Activated T-cell treated with anti-CD3 and anti-CD28 coated beads for 4 hours (primary cell): ENCODE measurements at regions not wholly inside any gene's neighbourhood (a gene's known extent, or its start where the extent isn't known, plus 50 kb on each side); places are given as distances from the start of the nearest gene placed in this dataset.

ENCODE experiments used
- DNase-seq: peaks from one replicate; pipeline ENCODE4 v3.0.0-alpha.2; 2020

GRCh38 chr20:48433178-48433577 lies 394.6 kb downstream of the PREX1 start:
- no peak for DNase-seq

GRCh38 chr20:48432494-48432832 lies 395.3 kb downstream of the PREX1 start:
- DNase-seq, result no peak

- no peak for DNase-seq
Measured at GRCh38 chr20:48431653-48432493, 395.9 kb downstream of the PREX1 start.

DNA sequence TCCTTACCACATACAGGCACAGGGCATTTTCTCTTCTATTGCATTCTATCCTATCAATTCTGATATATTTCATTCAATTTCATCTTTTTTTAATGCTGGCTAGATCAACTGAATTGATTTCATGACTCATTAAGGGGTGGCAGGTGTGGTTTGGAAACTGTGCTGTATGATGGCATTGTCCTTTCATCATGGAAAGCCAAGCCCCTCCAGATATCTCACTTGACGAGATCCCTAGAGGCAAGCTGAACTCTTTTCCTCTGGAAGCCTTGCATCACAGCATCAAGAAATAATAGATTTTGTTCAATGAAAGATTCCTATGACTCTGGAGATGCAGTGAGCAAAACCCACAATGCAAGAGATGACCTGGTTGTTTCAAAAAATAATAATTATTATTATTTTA lies 401.2 kb downstream of the PREX1 start:
- no peak for DNase-seq

GRCh38 chr20:48425817-48426612 lies 401.8 kb downstream of the PREX1 start:
- no peak for DNase-seq

GRCh38 chr20:48425321-48425720 lies 402.5 kb downstream of the PREX1 start:
- DNase-seq, result no peak

GRCh38 chr20:48422242-48422960 lies 405.4 kb downstream of the PREX1 start:
- no peak for DNase-seq

GRCh38 chr20:48421547-48421946 lies 406.3 kb downstream of the PREX1 start:
- DNase-seq, result no peak

- no peak for DNase-seq
Measured at GRCh38 chr20:48420176-48420575, 407.6 kb downstream of the PREX1 start.

DNA sequence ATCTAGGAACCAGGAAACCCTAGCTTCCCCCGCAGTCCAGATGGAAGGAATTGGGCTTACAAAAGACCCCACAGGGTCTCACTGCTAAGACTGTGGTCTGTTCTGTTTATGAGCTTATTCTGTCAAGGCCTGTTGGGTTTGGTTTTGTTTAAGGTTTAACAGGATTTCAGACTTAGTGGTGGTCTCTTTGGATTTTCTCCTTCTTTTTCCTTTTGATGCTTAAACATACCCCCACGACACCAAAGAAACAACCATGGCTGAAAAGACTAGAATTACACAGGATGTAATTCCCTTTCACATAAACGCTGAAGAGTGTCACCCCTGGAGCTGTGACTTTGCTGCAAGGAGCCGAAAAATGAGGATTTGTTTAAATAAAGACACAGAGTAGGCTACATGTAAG lies 408.6 kb downstream of the PREX1 start:
- DNase-seq, result no peak

- DNase-seq, result no peak
Measured at GRCh38 chr20:48416002-48416401, 411.8 kb downstream of the PREX1 start.

DNA sequence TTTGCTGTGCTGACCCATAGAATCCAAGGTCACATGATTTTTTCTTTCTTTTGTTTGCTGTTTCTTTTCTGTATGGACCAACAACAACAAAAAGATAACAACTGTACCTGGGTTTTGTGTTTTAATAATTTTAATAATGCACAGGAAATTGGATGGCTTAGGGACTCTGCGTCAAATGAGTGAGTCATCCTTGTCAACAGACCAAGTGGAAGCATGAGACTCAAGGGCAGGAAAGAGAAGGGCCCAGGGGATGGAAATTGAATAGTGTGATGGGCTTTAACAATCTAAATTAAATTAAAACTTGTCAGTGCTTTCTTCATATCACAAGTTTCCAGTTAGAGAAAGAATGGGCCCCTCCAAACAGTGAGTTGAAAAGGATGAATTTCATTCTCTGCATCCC lies 413.0 kb downstream of the PREX1 start:
- no peak for DNase-seq

DNA sequence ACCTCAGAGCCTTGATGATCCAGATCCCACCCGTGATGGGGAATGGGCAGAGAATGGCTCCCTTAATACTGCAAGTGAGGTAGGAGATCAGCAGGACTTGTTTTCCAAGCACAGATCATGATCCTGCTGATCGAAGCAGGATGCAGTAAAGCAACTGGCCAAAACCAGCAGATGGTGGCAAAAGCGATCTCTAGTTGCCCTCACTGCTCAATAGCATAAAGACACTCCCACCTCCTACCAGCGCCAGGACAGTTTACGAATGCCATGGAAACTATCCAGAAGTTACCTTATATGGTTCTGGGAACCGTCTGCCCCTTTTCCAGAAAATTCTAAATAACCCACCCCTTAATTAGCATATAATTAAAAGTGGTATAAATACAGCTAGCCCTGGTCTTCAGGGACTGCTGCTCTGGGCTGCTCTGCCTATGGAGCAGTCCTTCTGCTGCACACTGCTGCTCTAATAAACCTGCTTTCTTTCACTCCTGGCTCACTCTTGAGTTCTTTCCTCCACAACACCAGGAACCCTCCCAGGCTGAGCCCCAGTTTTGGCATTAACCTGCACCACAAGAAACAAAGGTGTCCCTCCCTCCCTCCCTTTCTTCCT lies 415.8 kb downstream of the PREX1 start:
- DNase-seq, result no peak

DNA sequence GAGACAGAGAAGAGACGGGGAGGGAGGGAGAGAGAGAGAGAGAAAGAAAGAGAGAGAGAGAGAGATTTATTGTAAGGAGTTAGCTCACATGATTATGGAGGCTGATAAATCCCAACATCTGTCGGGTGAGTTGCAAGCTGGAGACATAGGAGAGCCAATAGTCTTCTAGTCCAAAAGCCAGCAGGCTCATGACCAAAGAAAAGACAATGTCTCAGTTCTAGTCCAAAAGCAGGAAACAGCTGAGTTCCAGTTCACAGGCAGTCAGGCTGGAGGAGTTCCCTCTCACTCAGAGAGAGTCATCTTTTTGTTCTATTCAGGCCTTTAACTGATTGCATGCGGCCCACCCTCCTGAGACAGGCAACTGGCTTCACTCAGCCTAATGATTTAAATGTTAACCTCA lies 416.6 kb downstream of the PREX1 start:
- DNase-seq, result no peak

DNA sequence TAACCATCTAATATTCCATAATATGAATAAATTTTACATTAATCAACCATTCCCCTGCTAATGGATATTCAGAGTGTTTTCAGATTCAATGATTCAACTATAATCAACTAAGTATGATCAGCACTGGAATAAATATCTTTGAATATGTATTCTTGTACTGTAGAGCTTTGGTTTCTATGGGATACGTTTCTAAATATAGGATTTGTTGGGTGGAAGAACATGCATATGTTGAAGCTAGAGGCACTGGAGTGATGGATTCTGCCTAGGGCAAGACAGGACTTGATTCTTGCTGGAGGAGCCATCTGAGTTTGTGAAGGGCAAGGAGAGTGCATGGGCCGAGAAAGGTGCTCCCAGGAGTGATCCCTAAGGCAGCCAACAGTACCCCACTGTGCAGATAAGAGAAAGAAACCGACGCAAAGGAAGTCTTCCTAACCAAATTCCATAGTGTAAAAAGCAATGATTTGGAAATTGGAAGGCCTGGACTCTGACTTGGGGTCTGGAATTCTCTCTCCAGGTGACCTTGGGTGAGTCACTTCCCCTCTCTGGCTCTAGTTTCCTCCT lies 418.7 kb downstream of the PREX1 start:
- DNase-seq, result no peak

DNA sequence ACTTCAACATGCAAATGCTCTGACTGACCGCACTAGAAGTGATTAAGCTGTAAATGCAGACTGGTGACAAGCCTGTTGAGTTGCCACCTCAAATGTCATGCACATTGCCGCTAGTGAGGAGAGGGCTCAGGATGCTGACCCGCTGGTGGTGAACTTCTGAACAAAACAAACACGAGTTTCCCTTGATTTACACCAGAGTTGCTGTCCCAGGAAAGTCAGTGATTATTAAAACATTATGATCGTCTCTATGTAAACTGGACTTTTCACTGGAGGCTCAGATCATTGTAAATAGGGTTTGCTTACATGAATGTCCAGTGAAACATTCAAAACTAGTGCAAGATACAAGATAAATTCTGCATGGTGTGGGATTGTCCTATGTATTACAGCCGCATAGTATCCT lies 420.1 kb downstream of the PREX1 start:
- no peak for DNase-seq

GRCh38 chr20:48406912-48407340 lies 420.9 kb downstream of the PREX1 start:
- no peak for DNase-seq

DNA sequence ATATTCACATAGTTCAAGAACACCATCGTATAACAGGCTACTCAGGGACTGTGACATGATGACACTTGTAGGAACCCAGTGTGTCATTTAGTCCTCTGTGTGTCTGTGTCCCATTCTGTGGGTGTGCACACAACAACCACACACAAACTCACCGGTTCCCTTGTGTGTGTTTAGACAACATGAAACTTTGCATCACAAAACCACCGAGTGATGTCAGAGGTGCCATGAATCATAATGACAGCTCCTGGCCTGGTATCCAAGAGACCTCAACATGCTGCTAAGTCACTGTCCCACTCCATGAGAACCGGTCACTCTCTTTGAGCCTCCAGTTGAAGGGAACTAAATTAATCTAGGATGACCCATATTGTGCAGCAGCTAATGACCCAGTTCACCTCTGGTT lies 421.3 kb downstream of the PREX1 start:
- DNase-seq, result no peak

- no peak for DNase-seq
Measured at GRCh38 chr20:48405909-48406308, 421.9 kb downstream of the PREX1 start.

DNA sequence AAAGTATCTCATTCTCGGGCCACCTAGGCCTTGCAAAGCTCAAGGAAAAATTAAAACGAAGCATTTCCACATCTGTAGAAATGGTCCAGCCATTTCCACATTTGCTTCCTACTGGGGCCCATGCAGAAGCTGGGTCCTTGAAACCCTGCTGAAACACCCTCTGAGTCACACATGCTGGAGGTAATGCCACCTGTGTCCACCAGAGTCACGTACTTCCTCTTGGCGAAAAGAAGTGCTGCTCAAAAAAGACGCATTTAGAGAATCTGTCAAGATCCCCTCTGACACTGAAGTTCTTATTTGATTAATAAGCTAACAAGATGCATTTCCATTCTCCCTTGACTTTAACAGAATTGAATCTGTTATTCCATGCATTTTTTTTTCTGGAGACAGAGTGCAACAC lies 423.2 kb downstream of the PREX1 start:
- no peak for DNase-seq

GRCh38 chr20:48403167-48403761 lies 424.5 kb downstream of the PREX1 start:
- DNase-seq, result no peak

DNA sequence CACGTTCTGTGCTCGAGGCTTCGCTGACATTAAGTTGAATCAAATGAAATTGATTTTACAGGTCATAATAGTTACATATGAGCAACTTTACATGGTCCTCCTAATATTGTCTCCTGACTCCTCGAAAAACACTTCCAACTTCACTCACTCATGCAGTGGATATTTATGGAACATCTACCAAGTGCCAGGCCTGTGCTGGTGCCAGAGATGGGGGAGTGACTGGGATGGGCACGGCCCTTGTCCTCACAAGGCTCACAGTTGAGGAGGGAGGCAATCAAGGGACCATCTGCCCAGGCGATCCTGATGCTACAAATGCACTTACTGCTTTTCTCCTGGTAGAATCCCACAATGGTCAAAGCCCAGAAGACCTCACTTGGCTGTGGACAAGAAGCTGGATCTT lies 426.4 kb downstream of the PREX1 start:
- no peak for DNase-seq

GRCh38 chr20:48400009-48400408 lies 427.8 kb downstream of the PREX1 start:
- DNase-seq, result no peak
